IMR-90 (cell line): ENCODE measurements at regions not wholly inside any gene's neighbourhood (a gene's known extent, or its start where the extent isn't known, plus 50 kb on each side); places are given as distances from the start of the nearest gene placed in this dataset.

Source experiments
- CEBPB ChIP-seq: IDR thresholded peaks from 2 replicates; pipeline ENCODE4 v1.6.1; 2012; ENCODE audit warnings: low read depth, low read length, improper control_type of control experiment
- CHD1 ChIP-seq: IDR thresholded peaks from 2 replicates; pipeline ENCODE4 v1.6.1; 2012; ENCODE audit warnings: low read depth, low read length, improper control_type of control experiment
- CTCF ChIP-seq: conservative IDR thresholded peaks from 2 replicates; pipeline ENCODE4 v1.5.1; 2012; ENCODE audit warnings: mild to moderate bottlenecking, low read depth, low read length, improper control_type of control experiment
- FOS ChIP-seq: fragments of 150-350 bp; IDR thresholded peaks from 2 replicates; pipeline ENCODE4 v1.6.1; 2016; ENCODE audit warnings: low read depth, low read length
- MAFK ChIP-seq: IDR thresholded peaks from 2 replicates; pipeline ENCODE4 v1.6.1; 2012; ENCODE audit warnings: low read depth, low read length, improper control_type of control experiment
- MAZ ChIP-seq: IDR thresholded peaks from 2 replicates; pipeline ENCODE4 v1.6.1; 2012; ENCODE audit warnings: low read depth, mild to moderate bottlenecking, low read length, improper control_type of control experiment, moderate library complexity, borderline replicate concordance
- MXI1 ChIP-seq: IDR thresholded peaks from 2 replicates; pipeline ENCODE4 v1.6.1; 2012; ENCODE audit warnings: low read depth, mild to moderate bottlenecking, low read length, moderate library complexity, borderline replicate concordance
- POLR2A ChIP-seq: IDR thresholded peaks from 2 replicates; pipeline ENCODE4 v1.6.1; 2012; ENCODE audit warnings: mild to moderate bottlenecking, low read depth, low read length
- RAD21 ChIP-seq: IDR thresholded peaks from 2 replicates; pipeline ENCODE4 v1.6.1; 2012; ENCODE audit warnings: low read length, improper control_type of control experiment
- RFX5 ChIP-seq: IDR thresholded peaks from 2 replicates; pipeline ENCODE4 v1.8.0; 2012; ENCODE audit warnings: low read depth, mild to moderate bottlenecking, low read length, moderate library complexity
- SMC3 ChIP-seq: fragments of 150-350 bp; IDR thresholded peaks from 2 replicates; pipeline ENCODE4 v1.6.1; 2016; ENCODE audit warnings: low read depth, mild to moderate bottlenecking, antibody characterized with exemption, low read length, moderate library complexity
- USF2 ChIP-seq: fragments of 150-350 bp; IDR thresholded peaks from 2 replicates; pipeline ENCODE4 v1.6.1; 2017; ENCODE audit warnings: mild to moderate bottlenecking, antibody characterized with exemption, low read length, low read depth

- TF ChIP-seq CEBPB (no peak), POLR2A (no peak), CTCF (no peak), MXI1 (no peak), MAFK (no peak), USF2 (no peak), RAD21 (no peak), MAZ (no peak), RFX5 (no peak), FOS (no peak), SMC3 (no peak), CHD1 (no peak)
These were observed 618.3 kb upstream of the LRRC4C start for GRCh38 chr11:42077794-42078193.
